ENCODE measurements at regions not wholly inside any gene's neighbourhood (a gene's known extent, or its start where the extent isn't known, plus 50 kb on each side); places are given as distances from the start of the nearest gene placed in this dataset.
"Not testable (repeated sequence)": the region's sequence is repeated elsewhere in the genome, so short reads cannot be mapped to it uniquely, and the experiment has no call there.

DNA sequence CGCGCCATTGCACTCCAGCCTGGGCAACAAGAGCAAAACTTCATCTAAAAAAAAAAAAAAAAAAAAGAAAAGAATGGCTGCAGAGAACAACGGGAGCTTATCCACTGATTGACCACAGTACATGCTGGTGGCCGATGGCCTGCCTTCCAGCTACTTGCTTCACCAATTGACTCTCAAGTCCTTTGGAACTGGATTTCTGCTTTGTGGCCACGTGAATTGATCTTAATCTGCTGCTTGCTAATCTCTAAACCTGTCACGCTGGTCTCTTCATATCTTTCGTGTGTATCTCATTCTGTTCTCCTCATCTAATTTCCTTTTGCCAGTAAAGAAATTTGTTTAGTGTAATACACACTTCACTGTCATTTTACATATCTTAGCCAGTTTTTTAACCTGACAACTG, 512.5 kb upstream of the CNTNAP5 start:
- no peak for DNase-seq
- Mint-ChIP-seq H3K27ac (no peak overlapping the region), H3K4me1 (no peaks in the 10 kb centered on the region), H3K4me3 (no peak overlapping the region), H3K27me3 (no peaks in the 10 kb centered on the region), H3K9me3 (peaks cover 4% of the 10 kb centered on the region), H3K36me3 (ENCODE audit: low read depth) (no peaks in the 10 kb centered on the region)
- ChIA-PET POLR2A (no interaction called here), CTCF (no interaction called here)

DNA sequence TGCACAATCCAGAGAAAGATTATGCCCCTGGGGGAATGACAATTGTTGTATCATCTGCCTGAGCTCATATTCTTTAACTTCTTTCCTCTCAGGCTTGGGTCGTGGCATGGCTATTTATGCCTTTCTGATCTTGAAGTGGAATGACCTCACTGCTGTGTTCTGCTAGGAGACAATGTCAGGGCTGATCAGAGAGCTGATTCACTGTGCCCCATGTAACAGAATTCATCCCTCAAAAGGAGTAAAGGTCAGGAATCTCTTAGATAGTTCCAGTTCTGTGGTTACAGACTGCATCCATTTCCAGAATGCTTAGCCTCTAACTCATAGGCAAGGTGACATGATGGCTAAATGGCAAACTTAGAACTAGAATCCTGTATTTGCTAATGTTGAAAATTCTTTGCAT, 511.7 kb upstream of the CNTNAP5 start:
- Mint-ChIP-seq H3K9me3 (peaks cover 5% of the 10 kb centered on the region), H3K27ac (no peak overlapping the region), H3K4me1 (no peaks in the 10 kb centered on the region), H3K36me3 (ENCODE audit: low read depth) (no peaks in the 10 kb centered on the region), H3K27me3 (no peaks in the 10 kb centered on the region), H3K4me3 (no peak overlapping the region)
- DNase-seq, result no peak
- CTCF ChIA-PET, result no interaction called here
- POLR2A ChIA-PET, result no interaction called here

DNA sequence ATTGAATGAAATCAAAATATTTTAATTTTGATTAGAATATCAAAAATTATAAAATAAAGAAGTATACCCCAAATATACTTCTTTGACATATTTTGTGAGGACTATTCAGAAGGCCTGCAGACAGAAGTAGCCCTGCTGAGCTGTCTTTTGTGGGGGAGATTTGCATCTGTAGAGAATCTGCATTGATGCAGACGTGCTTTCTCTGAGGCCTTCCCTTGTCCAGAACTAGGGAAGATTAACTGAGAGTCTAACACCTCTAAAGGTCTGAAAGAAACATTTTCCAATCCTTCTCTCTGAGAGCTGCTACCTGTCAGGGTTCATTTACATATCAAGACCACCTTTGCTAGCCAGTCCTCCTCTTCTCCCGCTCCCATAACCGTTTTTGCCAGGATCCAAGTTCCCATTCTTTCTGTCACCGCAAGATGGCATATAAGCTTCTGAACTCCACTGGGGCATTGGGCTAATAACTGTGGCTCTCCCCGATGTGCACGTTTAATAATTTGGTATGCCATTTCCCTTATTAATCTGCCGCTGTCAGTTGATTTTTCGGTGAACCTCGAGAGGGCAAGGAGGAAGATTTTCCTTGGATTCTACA, 510.4 kb upstream of the CNTNAP5 start:
- ChIA-PET CTCF (no interaction called here), POLR2A (no interaction called here)
- Mint-ChIP-seq H3K27ac (no peak overlapping the region), H3K4me3 (no peak overlapping the region), H3K27me3 (no peaks in the 10 kb centered on the region), H3K4me1 (no peaks in the 10 kb centered on the region), H3K36me3 (ENCODE audit: low read depth) (no peaks in the 10 kb centered on the region), H3K9me3 (peaks cover 3% of the 10 kb centered on the region)
- no peak for DNase-seq

DNA sequence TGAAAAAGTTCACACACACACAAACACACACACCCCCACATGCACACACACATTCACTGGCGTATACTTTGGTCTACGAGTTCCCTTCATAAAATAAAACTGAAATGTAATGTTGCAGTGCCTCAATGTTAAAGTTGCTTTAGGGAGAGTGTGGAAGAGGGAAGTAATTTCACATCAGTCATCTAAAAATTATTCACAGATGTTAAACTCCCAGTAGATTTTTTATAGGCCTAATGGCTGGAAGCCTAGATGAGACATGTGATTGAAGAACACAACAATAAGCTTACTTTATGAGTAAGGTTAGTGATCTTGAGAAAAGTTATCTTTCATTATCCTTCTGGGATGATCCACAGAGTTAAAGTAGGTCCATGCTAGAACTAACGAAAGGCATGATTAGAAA, 506.7 kb upstream of the CNTNAP5 start:
- peaks cover 5% of the 10 kb centered on the region for H3K9me3 Mint-ChIP-seq
- no peaks in the 10 kb centered on the region for H3K36me3 Mint-ChIP-seq (ENCODE audit: low read depth)
- POLR2A ChIA-PET, result no interaction called here
- H3K27ac Mint-ChIP-seq, result no peak overlapping the region
- CTCF ChIA-PET, result no interaction called here
- H3K4me3 Mint-ChIP-seq, result no peak overlapping the region
- DNase-seq, result no peak
- no peaks in the 10 kb centered on the region for H3K27me3 Mint-ChIP-seq
- no peaks in the 10 kb centered on the region for H3K4me1 Mint-ChIP-seq

DNA sequence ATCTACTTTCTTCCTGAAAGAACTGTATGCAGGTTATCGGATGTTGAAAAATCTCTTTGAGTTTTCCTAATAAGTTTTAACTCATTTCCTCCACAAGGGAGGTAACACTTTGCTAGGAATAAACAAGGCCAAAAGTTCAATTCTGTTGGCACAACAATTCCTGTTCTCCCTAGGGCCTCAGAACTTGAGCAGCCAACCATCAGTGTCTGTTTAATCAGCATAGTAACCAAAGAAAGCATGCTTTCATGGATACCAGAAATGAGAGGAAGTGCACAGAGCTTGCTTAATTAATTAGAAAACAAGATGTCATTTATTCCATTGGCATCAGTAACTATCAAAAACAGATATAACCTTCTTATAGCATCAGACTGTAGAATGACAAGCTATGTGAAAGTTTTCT, 503.2 kb upstream of the CNTNAP5 start:
- ChIA-PET POLR2A (no interaction called here), CTCF (no interaction called here)
- Mint-ChIP-seq H3K4me1 (no peaks in the 10 kb centered on the region), H3K27ac (no peak overlapping the region), H3K36me3 (ENCODE audit: low read depth) (no peaks in the 10 kb centered on the region), H3K27me3 (no peaks in the 10 kb centered on the region), H3K4me3 (no peak overlapping the region), H3K9me3 (peaks cover 12% of the 10 kb centered on the region)
- no peak for DNase-seq

DNA sequence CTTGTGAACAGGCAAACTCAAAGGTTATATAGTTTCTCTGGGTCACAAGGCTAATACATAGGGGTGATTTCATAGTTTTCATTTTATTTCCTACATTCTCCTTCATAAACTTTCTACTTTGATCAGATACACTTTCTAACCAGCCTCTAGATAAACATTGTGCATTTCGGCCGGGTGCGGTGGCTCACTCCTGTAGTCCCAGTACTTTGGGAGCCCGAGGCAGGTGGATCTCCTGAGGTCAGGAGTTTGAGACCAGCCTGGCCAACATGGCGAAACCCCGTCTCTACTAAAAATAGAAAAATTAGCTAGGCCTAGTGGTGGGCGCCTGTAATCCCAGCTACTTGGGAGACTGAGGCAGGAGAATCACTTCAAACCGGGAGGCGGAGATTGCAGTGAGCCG, 502.6 kb upstream of the CNTNAP5 start:
- POLR2A ChIA-PET; CTCF ChIA-PET; H3K4me3 Mint-ChIP-seq; DNase-seq; H3K4me1 Mint-ChIP-seq; H3K27me3 Mint-ChIP-seq; H3K36me3 Mint-ChIP-seq (ENCODE audit: low read depth); H3K27ac Mint-ChIP-seq: not testable (repeated sequence)
- H3K9me3 Mint-ChIP-seq, result peaks cover 11% of the 10 kb centered on the region

DNA sequence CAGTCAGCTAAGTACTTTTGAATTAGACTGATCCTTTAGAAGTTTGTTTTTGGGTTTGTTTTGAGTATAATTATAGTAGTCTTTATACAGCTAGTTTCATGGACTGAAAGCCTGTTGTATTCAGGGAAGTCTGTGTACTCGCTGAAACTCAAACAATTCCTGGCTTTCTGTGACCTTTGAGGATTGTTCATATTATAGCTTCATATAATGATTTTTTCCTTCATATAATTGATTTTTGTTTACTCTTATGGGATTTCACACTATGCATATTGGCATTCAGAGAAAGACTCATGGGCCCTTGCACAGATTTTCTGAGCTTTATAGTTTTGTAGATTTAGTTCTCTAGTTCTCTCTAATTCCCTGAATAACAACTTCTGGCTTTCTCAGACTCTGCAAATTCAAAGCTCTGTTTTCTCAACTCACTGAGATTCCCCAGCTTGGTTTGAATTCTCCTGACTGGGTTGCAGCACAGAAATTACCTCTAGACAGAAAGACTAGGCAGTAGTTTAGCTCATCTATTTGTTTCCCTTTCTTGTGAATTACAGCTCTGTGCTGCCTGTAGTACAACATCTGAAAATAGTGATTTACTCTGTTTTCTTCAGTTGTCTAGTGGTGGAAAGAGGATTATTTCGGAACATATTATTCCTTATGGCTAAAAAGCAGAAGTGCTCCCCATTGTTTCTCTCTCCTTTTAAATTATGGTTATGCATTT, 495.9 kb upstream of the CNTNAP5 start:
- CTCF ChIA-PET, result interaction anchor here (0.6 kb wide), 1 partner anchor 617 kb away, joined by 3 read pairs; no protein-coding TSS in a partner anchor
- Mint-ChIP-seq H3K9me3 (peaks cover 14% of the 10 kb centered on the region), H3K36me3 (ENCODE audit: low read depth) (no peaks in the 10 kb centered on the region), H3K27me3 (no peaks in the 10 kb centered on the region), H3K4me1 (no peaks in the 10 kb centered on the region), H3K4me3 (no peak overlapping the region), H3K27ac (no peak overlapping the region)
- no peak for DNase-seq
- POLR2A ChIA-PET, result no interaction called here

DNA sequence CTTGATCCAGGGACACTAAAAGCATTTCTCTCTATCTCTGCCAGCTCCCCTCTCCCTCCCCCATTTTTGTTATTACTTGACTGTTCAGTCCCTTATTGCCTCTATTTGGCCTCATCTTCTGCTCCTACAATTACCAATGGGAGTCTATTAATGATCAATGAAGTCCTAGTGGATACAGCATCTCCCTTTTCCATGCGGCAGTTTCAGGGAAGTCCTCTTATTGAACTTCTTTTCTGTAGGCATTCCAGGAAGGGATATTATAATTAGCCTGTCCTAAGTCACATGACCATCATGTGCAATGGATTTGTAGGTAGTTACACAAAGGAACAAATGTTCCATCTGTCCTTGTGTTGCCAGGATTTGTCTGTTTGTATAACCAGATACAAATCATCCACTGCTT, 495.1 kb upstream of the CNTNAP5 start:
- Mint-ChIP-seq H3K4me1 (no peaks in the 10 kb centered on the region), H3K9me3 (peaks cover 14% of the 10 kb centered on the region), H3K36me3 (ENCODE audit: low read depth) (no peaks in the 10 kb centered on the region), H3K27me3 (no peaks in the 10 kb centered on the region), H3K4me3 (no peak overlapping the region), H3K27ac (no peak overlapping the region)
- CTCF ChIA-PET, result no interaction called here
- no peak for DNase-seq
- POLR2A ChIA-PET, result no interaction called here

DNA sequence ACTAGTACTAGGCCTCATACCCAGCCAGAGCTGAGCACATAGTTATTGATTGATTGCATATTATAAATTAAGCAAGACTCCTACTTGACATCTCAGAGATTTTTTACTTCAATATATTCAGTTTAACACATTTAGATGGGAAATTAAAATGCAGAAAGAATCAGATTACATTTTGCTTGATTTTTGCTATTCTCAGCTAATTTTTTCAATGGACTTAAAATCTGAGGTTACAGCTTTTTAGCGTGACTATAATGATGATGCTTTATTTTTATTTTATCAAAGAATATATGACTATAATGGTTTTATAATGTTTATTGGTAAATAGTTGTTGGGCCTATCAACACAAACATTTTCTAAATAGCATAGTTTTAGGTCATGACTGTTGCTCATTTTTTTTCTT, 493.0 kb upstream of the CNTNAP5 start:
- H3K9me3 Mint-ChIP-seq, result peaks cover 14% of the 10 kb centered on the region
- no peak for DNase-seq
- no peaks in the 10 kb centered on the region for H3K4me1 Mint-ChIP-seq
- no peaks in the 10 kb centered on the region for H3K36me3 Mint-ChIP-seq (ENCODE audit: low read depth)
- CTCF ChIA-PET, result no interaction called here
- H3K27ac Mint-ChIP-seq, result no peak overlapping the region
- no peak overlapping the region for H3K4me3 Mint-ChIP-seq
- POLR2A ChIA-PET, result no interaction called here
- H3K27me3 Mint-ChIP-seq, result no peaks in the 10 kb centered on the region

DNA sequence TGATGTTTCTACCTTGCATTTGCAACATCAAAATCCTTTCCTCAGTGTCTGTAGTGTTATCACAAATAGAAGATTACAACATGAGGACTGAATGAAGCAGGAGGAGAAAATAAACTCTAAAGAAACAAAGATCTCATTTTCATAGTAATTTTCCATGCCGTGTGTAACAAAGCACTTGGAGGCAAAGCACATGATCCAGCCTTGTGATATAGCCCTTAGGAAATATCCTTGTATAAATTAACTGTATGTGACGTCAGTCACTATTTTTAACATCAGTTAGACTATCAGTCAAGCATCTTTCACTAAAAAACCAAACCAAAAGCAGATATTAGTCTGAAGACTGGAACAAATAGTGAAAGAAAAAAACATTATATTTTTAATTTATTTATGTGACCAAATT, 492.1 kb upstream of the CNTNAP5 start:
- no peak for DNase-seq
- Mint-ChIP-seq H3K27me3 (no peaks in the 10 kb centered on the region), H3K27ac (no peak overlapping the region), H3K4me3 (no peak overlapping the region), H3K36me3 (ENCODE audit: low read depth) (no peaks in the 10 kb centered on the region), H3K4me1 (no peaks in the 10 kb centered on the region), H3K9me3 (peaks cover 16% of the 10 kb centered on the region)
- POLR2A ChIA-PET, result no interaction called here
- CTCF ChIA-PET, result no interaction called here

DNA sequence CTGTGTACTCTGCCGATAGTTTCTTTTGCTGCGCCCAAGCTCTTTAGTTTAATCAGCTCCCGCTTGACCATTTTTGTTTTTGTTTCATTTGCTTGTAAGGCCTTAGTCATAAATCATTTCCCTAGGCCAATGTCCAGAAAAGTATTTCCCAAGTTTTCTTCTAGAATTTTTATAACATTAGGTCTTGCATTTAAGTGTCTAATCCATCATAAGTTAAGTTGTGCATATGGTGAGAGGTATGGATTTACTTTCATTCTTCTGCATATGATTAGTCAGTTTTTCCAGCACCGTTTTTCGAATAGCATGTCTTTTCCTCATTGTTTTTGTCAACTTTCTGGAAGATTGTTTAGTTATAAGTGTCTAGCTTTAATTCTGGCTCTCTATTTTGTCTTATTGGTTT, 484.8 kb upstream of the CNTNAP5 start:
- no peaks in the 10 kb centered on the region for H3K27me3 Mint-ChIP-seq
- no peak for DNase-seq
- peaks cover 17% of the 10 kb centered on the region for H3K9me3 Mint-ChIP-seq
- H3K4me3 Mint-ChIP-seq, result no peak overlapping the region
- POLR2A ChIA-PET, result no interaction called here
- H3K4me1 Mint-ChIP-seq, result no peaks in the 10 kb centered on the region
- CTCF ChIA-PET, result no interaction called here
- no peak overlapping the region for H3K27ac Mint-ChIP-seq
- no peaks in the 10 kb centered on the region for H3K36me3 Mint-ChIP-seq (ENCODE audit: low read depth)

DNA sequence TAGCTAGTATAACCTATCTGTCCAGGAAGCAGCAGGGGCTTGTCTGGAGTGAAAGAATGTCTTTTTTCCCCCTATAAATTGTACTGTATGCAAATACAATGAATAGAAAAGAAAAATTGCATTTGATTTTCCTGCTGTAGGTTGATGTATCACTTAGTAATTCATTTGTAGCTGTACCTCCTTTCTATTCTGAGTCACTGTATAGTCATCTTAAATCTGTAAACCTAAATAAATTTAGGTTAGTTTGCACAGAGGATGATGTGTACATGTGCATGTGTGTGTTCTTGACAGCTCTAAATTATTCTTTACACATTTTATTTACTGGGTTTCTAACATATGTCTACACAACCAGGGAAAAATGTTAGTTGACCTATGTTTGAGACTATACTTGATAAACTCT, 478.7 kb upstream of the CNTNAP5 start:
- DNase-seq, result no peak
- Mint-ChIP-seq H3K27me3 (no peaks in the 10 kb centered on the region), H3K9me3 (peaks cover 8% of the 10 kb centered on the region), H3K4me1 (no peaks in the 10 kb centered on the region), H3K27ac (no peak overlapping the region), H3K36me3 (ENCODE audit: low read depth) (no peaks in the 10 kb centered on the region), H3K4me3 (no peak overlapping the region)
- POLR2A ChIA-PET, result no interaction called here
- CTCF ChIA-PET, result no interaction called here

DNA sequence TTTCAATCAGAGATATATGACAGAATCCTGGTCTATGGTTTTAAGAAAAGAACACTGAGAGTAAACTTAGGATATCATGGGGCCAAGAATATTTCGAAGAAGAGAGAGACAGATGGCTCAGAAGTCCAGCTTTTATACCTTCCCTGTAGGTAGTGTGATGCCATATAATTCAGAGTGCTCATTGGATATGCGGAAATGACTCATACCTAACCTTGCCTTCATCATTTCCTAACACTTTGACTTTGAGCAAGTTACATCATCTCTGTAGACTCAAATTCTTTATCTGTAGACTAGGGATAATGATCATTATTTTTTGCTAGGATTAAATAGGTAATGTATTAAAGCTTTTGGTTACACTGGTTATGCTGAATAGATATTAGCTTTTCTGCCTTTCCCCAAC, 461.6 kb upstream of the CNTNAP5 start:
- Mint-ChIP-seq H3K4me1 (no peaks in the 10 kb centered on the region), H3K4me3 (no peak overlapping the region), H3K36me3 (ENCODE audit: low read depth) (no peaks in the 10 kb centered on the region), H3K27me3 (no peaks in the 10 kb centered on the region), H3K27ac (no peak overlapping the region), H3K9me3 (peaks cover 11% of the 10 kb centered on the region)
- no peak for DNase-seq
- ChIA-PET CTCF (no interaction called here), POLR2A (no interaction called here)

DNA sequence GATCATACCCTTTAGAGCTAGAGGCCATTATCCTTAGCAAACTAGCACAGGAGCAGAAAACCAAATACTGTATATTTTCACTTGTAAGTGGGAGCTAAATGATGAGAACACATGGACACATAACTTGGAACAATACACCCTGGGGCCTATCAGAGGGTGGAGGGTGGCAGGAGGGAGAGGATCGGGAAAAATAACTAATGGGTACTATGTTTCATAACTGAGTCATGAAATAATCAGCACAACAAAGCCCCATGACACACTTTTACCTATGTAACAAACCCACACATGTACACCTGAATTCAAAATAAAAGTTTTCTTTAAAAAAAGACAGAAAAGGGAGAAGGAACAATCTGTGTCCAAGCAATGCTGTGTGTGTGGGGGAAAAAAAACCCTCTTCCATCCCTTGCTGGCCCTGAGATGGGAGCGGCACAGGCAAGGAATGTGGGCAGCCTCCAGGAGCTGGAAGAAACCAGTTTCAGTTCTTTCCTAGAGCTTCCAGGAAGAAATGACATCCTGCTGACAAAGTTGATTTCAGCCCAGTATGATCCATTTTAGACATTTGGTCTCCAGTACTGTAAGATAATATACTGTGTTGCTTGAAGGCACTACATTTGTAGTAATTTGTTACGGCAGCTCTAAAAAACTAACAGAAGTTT, 458.7 kb upstream of the CNTNAP5 start:
- Mint-ChIP-seq H3K4me3 (no peak overlapping the region), H3K36me3 (ENCODE audit: low read depth) (no peaks in the 10 kb centered on the region), H3K27ac (no peak overlapping the region), H3K9me3 (peaks cover 9% of the 10 kb centered on the region), H3K4me1 (no peaks in the 10 kb centered on the region), H3K27me3 (no peaks in the 10 kb centered on the region)
- ChIA-PET CTCF (no interaction called here), POLR2A (no interaction called here)
- no peak for DNase-seq
